ENCODE measurements at regions not wholly inside any gene's neighbourhood (a gene's known extent, or its start where the extent isn't known, plus 50 kb on each side); places are given as distances from the start of the nearest gene placed in this dataset.

DNA sequence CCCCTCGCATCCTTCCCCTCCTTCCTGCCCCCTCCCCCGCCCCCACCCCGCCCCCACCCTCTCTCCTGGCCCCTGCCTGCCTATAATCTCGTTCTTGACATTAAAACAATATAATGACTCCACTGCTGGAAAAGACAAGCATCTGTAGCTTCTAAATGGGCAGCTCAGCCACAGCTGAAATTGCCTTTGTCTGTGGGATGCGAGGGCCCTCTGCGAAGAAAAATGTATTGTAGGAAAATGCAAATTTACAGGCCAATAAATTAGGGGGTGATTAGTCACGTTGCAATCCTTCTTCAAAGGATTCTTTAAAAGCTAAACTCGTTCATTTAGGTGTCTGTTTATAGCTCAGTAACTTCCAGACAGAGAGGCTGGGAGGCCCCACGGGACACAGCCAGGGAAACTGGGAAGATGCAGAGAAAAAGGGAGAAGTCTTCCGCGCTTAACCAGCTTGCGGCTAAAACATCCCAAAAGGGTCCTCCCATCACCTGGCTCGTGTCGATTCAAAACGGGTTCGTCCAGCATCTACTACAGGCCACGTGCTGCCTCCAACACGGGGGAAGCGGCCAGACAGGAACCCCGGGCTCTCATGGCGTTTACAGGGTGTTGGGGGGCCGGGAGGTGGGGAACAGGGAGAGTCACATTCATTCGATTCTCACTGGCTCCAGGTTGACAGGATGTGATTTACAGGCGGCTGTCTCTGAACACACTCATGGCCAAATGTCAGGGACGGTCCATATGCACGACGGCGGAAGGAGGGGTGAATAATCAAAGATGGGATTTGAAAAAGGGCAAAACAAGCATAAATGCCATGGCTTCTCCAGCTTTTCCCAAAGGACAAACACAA lies 100.5 kb upstream of the ZBTB40 start:
- no peak for DNase-seq
- no peak overlapping the region for H3K4me3 Mint-ChIP-seq (ENCODE audit: low read depth, unreplicated experiment)
- no peaks in the 10 kb centered on the region for H3K4me1 Mint-ChIP-seq (ENCODE audit: low read depth, unreplicated experiment)
- TF ChIP-seq, protein P1, sequence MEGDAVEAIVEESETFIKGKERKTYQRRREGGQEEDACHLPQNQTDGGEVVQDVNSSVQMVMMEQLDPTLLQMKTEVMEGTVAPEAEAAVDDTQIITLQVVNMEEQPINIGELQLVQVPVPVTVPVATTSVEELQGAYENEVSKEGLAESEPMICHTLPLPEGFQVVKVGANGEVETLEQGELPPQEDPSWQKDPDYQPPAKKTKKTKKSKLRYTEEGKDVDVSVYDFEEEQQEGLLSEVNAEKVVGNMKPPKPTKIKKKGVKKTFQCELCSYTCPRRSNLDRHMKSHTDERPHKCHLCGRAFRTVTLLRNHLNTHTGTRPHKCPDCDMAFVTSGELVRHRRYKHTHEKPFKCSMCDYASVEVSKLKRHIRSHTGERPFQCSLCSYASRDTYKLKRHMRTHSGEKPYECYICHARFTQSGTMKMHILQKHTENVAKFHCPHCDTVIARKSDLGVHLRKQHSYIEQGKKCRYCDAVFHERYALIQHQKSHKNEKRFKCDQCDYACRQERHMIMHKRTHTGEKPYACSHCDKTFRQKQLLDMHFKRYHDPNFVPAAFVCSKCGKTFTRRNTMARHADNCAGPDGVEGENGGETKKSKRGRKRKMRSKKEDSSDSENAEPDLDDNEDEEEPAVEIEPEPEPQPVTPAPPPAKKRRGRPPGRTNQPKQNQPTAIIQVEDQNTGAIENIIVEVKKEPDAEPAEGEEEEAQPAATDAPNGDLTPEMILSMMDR (IDR thresholded peaks at IDR 0.05; ENCODE audit: unreplicated experiment): no peak
- H3K27ac Mint-ChIP-seq (ENCODE audit: unreplicated experiment): no peak overlapping the region
- no TSS peak for BruUV-seq (replicated peaks)
- H3K27me3 Mint-ChIP-seq (ENCODE audit: unreplicated experiment): peaks cover 65% of the 10 kb centered on the region
- CTCF ChIA-PET: interaction anchor here (0.5 kb wide), 1 partner anchor 200 kb away, joined by 3 read pairs; no protein-coding TSS in a partner anchor
- no peaks in the 10 kb centered on the region for H3K9me3 Mint-ChIP-seq (ENCODE audit: low read depth, unreplicated experiment)
- no peaks in the 10 kb centered on the region for H3K36me3 Mint-ChIP-seq (ENCODE audit: insufficient read depth, unreplicated experiment)
- intact Hi-C loops (cut with micrococcal nuclease; ENCODE audit: unreplicated experiment): no loop called here

DNA sequence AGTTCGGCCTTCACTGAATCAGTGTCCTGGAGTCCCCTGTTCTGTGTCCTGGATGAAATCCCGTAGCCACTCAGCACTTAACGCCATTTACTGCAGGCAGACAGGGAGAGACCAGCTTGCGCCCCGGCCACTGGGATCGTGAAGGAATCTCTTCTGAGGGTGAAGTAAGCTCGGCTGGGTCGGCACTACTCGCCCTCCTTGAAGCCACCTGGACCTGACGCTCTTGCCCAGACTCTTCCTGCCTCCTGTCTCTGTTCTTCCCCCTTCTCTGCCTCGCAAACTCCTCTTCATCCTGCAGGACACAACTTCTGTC lies 99.9 kb upstream of the ZBTB40 start:
- intact Hi-C loops (cut with micrococcal nuclease; ENCODE audit: unreplicated experiment): no loop called here
- peaks cover 62% of the 10 kb centered on the region for H3K27me3 Mint-ChIP-seq (ENCODE audit: unreplicated experiment)
- no peaks in the 10 kb centered on the region for H3K4me1 Mint-ChIP-seq (ENCODE audit: low read depth, unreplicated experiment)
- no peaks in the 10 kb centered on the region for H3K36me3 Mint-ChIP-seq (ENCODE audit: insufficient read depth, unreplicated experiment)
- TF ChIP-seq, protein P1 (IDR thresholded peaks at IDR 0.05; ENCODE audit: unreplicated experiment): no peak
- no TSS peak for BruUV-seq (replicated peaks)
- H3K27ac Mint-ChIP-seq (ENCODE audit: unreplicated experiment): no peak overlapping the region
- no peak overlapping the region for H3K4me3 Mint-ChIP-seq (ENCODE audit: low read depth, unreplicated experiment)
- H3K9me3 Mint-ChIP-seq (ENCODE audit: low read depth, unreplicated experiment): no peaks in the 10 kb centered on the region
- no peak for DNase-seq
- CTCF ChIA-PET: no interaction called here

DNA sequence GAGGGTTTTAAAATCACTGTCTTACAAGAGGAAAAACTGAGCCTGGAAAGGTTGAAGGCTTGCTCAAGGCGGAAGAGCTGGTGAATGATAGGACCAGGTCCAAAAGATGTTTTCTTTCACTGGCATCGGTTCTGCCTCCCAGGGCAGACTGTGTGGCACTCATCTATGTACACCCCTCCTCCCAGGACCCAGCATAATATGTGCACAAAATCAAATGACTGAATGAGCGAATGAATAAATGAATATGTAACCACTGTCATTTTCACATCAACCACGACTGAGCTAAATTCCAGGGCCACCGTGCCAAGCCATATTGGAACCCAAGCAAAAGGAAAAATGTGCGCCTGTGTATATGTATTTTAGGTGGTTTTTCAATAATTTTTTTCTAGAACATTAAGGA lies 99.3 kb upstream of the ZBTB40 start:
- H3K9me3 Mint-ChIP-seq (ENCODE audit: low read depth, unreplicated experiment): no peaks in the 10 kb centered on the region
- H3K36me3 Mint-ChIP-seq (ENCODE audit: insufficient read depth, unreplicated experiment): no peaks in the 10 kb centered on the region
- intact Hi-C loops (cut with micrococcal nuclease; ENCODE audit: unreplicated experiment): no loop called here
- no peak for DNase-seq
- H3K27ac Mint-ChIP-seq (ENCODE audit: unreplicated experiment): no peak overlapping the region
- no peaks in the 10 kb centered on the region for H3K4me1 Mint-ChIP-seq (ENCODE audit: low read depth, unreplicated experiment)
- peaks cover 62% of the 10 kb centered on the region for H3K27me3 Mint-ChIP-seq (ENCODE audit: unreplicated experiment)
- TF ChIP-seq, protein P1 (IDR thresholded peaks at IDR 0.05; ENCODE audit: unreplicated experiment): no peak
- H3K4me3 Mint-ChIP-seq (ENCODE audit: low read depth, unreplicated experiment): no peak overlapping the region
- BruUV-seq (replicated peaks): no TSS peak
- CTCF ChIA-PET: no interaction called here

DNA sequence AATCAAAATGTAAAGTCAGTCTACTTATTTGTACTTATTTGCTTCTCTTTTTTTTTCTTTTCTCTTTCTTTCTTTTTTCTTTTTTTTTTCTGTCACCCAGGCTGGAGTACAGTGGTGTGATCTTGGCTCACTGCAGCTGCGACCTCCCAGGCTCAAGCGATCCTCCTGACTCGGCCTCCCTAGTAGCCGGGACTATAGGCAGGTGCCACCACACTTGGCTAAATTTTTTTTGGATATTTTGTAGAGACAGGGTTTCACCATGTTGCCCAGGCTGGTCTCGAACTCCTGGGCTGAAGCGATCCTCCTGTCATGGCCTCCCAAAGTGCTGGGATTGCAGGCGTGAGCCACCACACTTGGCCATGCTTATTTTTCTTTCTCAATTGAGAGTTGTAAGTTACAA lies 98.8 kb upstream of the ZBTB40 start:
- no peak overlapping the region for H3K4me3 Mint-ChIP-seq (ENCODE audit: low read depth, unreplicated experiment)
- no peaks in the 10 kb centered on the region for H3K4me1 Mint-ChIP-seq (ENCODE audit: low read depth, unreplicated experiment)
- no peak for DNase-seq
- H3K9me3 Mint-ChIP-seq (ENCODE audit: low read depth, unreplicated experiment): no peaks in the 10 kb centered on the region
- no peaks in the 10 kb centered on the region for H3K36me3 Mint-ChIP-seq (ENCODE audit: insufficient read depth, unreplicated experiment)
- CTCF ChIA-PET: no interaction called here
- peaks cover 62% of the 10 kb centered on the region for H3K27me3 Mint-ChIP-seq (ENCODE audit: unreplicated experiment)
- H3K27ac Mint-ChIP-seq (ENCODE audit: unreplicated experiment): no peak overlapping the region
- BruUV-seq (replicated peaks): no TSS peak
- intact Hi-C loops (cut with micrococcal nuclease; ENCODE audit: unreplicated experiment): no loop called here
- TF ChIP-seq, protein P1 (IDR thresholded peaks at IDR 0.05; ENCODE audit: unreplicated experiment): no peak
